ENCODE measurements at regions not wholly inside any gene's neighbourhood (a gene's known extent, or its start where the extent isn't known, plus 50 kb on each side); places are given as distances from the start of the nearest gene placed in this dataset.

GRCh38 chr13:105395041-105395440, 1140.4 kb downstream of the EFNB2 start:
- TF ChIP-seq, protein P1, sequence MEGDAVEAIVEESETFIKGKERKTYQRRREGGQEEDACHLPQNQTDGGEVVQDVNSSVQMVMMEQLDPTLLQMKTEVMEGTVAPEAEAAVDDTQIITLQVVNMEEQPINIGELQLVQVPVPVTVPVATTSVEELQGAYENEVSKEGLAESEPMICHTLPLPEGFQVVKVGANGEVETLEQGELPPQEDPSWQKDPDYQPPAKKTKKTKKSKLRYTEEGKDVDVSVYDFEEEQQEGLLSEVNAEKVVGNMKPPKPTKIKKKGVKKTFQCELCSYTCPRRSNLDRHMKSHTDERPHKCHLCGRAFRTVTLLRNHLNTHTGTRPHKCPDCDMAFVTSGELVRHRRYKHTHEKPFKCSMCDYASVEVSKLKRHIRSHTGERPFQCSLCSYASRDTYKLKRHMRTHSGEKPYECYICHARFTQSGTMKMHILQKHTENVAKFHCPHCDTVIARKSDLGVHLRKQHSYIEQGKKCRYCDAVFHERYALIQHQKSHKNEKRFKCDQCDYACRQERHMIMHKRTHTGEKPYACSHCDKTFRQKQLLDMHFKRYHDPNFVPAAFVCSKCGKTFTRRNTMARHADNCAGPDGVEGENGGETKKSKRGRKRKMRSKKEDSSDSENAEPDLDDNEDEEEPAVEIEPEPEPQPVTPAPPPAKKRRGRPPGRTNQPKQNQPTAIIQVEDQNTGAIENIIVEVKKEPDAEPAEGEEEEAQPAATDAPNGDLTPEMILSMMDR (IDR thresholded peaks at IDR 0.05): no peak
- TF ChIP-seq POLR2A (IDR thresholded peaks at IDR 0.05): no peak

Measured in thyroid gland (tissue), 4 donors.